IMR-90 (cell line): ENCODE measurements at regions not wholly inside any gene's neighbourhood (a gene's known extent, or its start where the extent isn't known, plus 50 kb on each side); places are given as distances from the start of the nearest gene placed in this dataset.
"Not testable (repeated sequence)": the region's sequence is repeated elsewhere in the genome, so short reads cannot be mapped to it uniquely, and the experiment has no call there.

ENCODE experiments used
- ATAC-seq: fragments of 200-7000 bp; cut with Tn5 transposase; 2 replicates; pipeline ENCODE4 v1.9.1; 2020; ENCODE audit warnings: low read depth, mild to moderate bottlenecking, moderate library complexity
- BruUV-seq: library from RNA; stranded (reverse); fragments of 400-500 nt; replicated peaks from 2 replicates; lab custom pipeline; 2021; lab: Mats Ljungman, UMichigan
- CTCF ChIA-PET: fragments of 300-600 bp; formaldehyde crosslinking; extraction: SDS; loops from one replicate; lab custom pipeline; 2021; ENCODE audit warnings: antibody characterized with exemption; lab: Yijun Ruan, JAX
- POLR2A ChIA-PET: fragments of 300-600 bp; sonication (Branson Sonifier 250); formaldehyde crosslinking; loops from one replicate; lab custom pipeline; 2022; ENCODE audit warnings: antibody characterized with exemption; ENCODE audit not compliant: unreplicated experiment; lab: Charles Lee
- DNase-seq: peaks from one replicate; pipeline ENCODE4 v3.0.0; 2013
- H2AFZ ChIP-seq: replicated peaks from 2 replicates; pipeline ENCODE3; 2013; ENCODE audit warnings: low read length, mild to moderate bottlenecking; ENCODE audit not compliant: poor library complexity
- H2AK5ac ChIP-seq: 2 replicates; pipeline ENCODE4 v1.6.1; 2013; ENCODE audit warnings: low read depth, low read length, inconsistent platforms
- H2AK9ac ChIP-seq: replicated peaks from 2 replicates; pipeline ENCODE3; 2013; ENCODE audit warnings: mild to moderate bottlenecking, low read depth, low read length, moderate library complexity; ENCODE audit not compliant: poor library complexity
- H2BK120ac ChIP-seq: 2 replicates; pipeline ENCODE4 v1.6.1; 2013; ENCODE audit warnings: low read depth, low read length, inconsistent platforms
- H2BK15ac ChIP-seq: 3 replicates; pipeline ENCODE4 v1.6.1; 2013; ENCODE audit warnings: low read depth, low read length, inconsistent platforms
- H2BK20ac ChIP-seq: 2 replicates; pipeline ENCODE4 v1.6.1; 2013; ENCODE audit warnings: low read depth, mild to moderate bottlenecking, inconsistent platforms, low read length, moderate library complexity
- H2BK5ac ChIP-seq: 2 replicates; pipeline ENCODE4 v1.6.1; 2013; ENCODE audit warnings: mild to moderate bottlenecking, low read depth, low read length, inconsistent platforms; ENCODE audit not compliant: poor library complexity, severe bottlenecking
- H3K14ac ChIP-seq: replicated peaks from 2 replicates; pipeline ENCODE4 v1.6.1; 2013; ENCODE audit warnings: low read depth, low read length, inconsistent platforms
- H3K18ac ChIP-seq: 2 replicates; pipeline ENCODE4 v1.6.1; 2013; ENCODE audit warnings: low read depth, low read length, control low read depth
- H3K23ac ChIP-seq: 2 replicates; pipeline ENCODE4 v1.6.1; 2013; ENCODE audit warnings: low read depth, low read length, inconsistent platforms
- H3K27ac ChIP-seq: 2 replicates; pipeline ENCODE4 v1.5.1; 2013; ENCODE audit warnings: mild to moderate bottlenecking, control low read depth, low read length; ENCODE audit not compliant: insufficient read depth
- H3K27me3 ChIP-seq: 2 replicates; pipeline ENCODE4 v1.6.1; 2013; ENCODE audit warnings: low read length; ENCODE audit not compliant: control insufficient read depth, insufficient read depth
- H3K36me3 ChIP-seq: 2 replicates; pipeline ENCODE4 v1.6.1; 2013; ENCODE audit warnings: low read length, mixed read lengths; ENCODE audit not compliant: control insufficient read depth, insufficient read depth
- H3K4ac ChIP-seq: 2 replicates; pipeline ENCODE4 v1.6.1; 2013; ENCODE audit warnings: low read depth, low read length, inconsistent platforms
- H3K4me1 ChIP-seq: 2 replicates; pipeline ENCODE4 v1.6.1; 2013; ENCODE audit warnings: low read length, mixed read lengths; ENCODE audit not compliant: control insufficient read depth, insufficient read depth
- H3K4me2 ChIP-seq: 2 replicates; pipeline ENCODE4 v1.6.1; 2013; ENCODE audit warnings: low read depth, mild to moderate bottlenecking, control low read depth, low read length, moderate library complexity
- H3K4me3 ChIP-seq: 2 replicates; pipeline ENCODE4 v1.5.1; 2013; ENCODE audit warnings: low read depth, mild to moderate bottlenecking, control low read depth, low read length, moderate library complexity; ENCODE audit not compliant: insufficient read depth
- H3K56ac ChIP-seq: 2 replicates; pipeline ENCODE4 v1.6.1; 2013; ENCODE audit warnings: low read length, inconsistent platforms; ENCODE audit not compliant: insufficient read depth; ENCODE audit errors: extremely low read depth
- H3K79me1 ChIP-seq, 2 experiments: 2 replicates each; pipeline ENCODE4 v1.6.1; 2013; ENCODE audit warnings: low read length in 2 of 2, inconsistent platforms in 1 of 2, low read depth in 1 of 2
- H3K9ac ChIP-seq: 2 replicates; pipeline ENCODE4 v1.6.1; 2013; ENCODE audit warnings: low read depth, low read length, control low read depth
- H3K9me1 ChIP-seq: 2 replicates; pipeline ENCODE4 v1.6.1; 2013; ENCODE audit warnings: low read length, inconsistent platforms; ENCODE audit not compliant: insufficient read depth
- H3K9me3 ChIP-seq: 2 replicates; pipeline ENCODE4 v1.6.1; 2013; ENCODE audit warnings: low read length; ENCODE audit not compliant: control insufficient read depth, insufficient read depth
- H4K20me1 ChIP-seq: 2 replicates; pipeline ENCODE4 v1.6.1; 2013; ENCODE audit warnings: low read length, inconsistent platforms; ENCODE audit not compliant: insufficient read depth
- H4K5ac ChIP-seq: 2 replicates; pipeline ENCODE4 v1.6.1; 2013; ENCODE audit warnings: mild to moderate bottlenecking, low read depth, low read length, control low read depth
- H4K8ac ChIP-seq, 2 experiments: 2 replicates each; pipeline ENCODE4 v1.6.1; 2013; ENCODE audit warnings: low read depth in 2 of 2, low read length in 2 of 2, control low read depth in 1 of 2, inconsistent platforms in 1 of 2
- H4K91ac ChIP-seq: 2 replicates; pipeline ENCODE4 v1.6.1; 2013; ENCODE audit warnings: low read depth, low read length, inconsistent platforms; ENCODE audit not compliant: insufficient read depth
- WGBS, 2 experiments: methylation state at CpG; one replicate each; pipeline versions ENCODE4 v1.1.5 to v1.1.7; 2013; ENCODE audit warnings: missing lambda C conversion rate in 2 of 2; ENCODE audit not compliant: insufficient read length in 1 of 2; ENCODE audit errors: extremely low coverage in 2 of 2; 5-methylcytosine and 5-hydroxymethylcytosine counted together
- dilution Hi-C: fragments of 300-500 bp; cut with HindIII; formaldehyde crosslinking; loops from one replicate; pipeline ENCODE4 v1.14.3; 2018; ENCODE audit warnings: low sequenced_read_pairs; ENCODE audit not compliant: unreplicated experiment
- in situ Hi-C: fragments of 300-500 bp; cut with MboI; formaldehyde crosslinking; loops from 3 replicates; pipeline ENCODE4 v1.14.3; 2019; ENCODE audit warnings: low sequenced_read_pairs, inconsistent platforms, mixed read lengths
- intact Hi-C: fragments of 100-400 bp; cut with micrococcal nuclease; formaldehyde crosslinking; loops from 2 replicates; pipeline ENCODE4 v1.10.0; 2022

- DNase-seq, H2AFZ ChIP-seq, POLR2A ChIA-PET, H3K4me1 ChIP-seq, H2BK20ac ChIP-seq, H3K27ac ChIP-seq, H4K8ac ChIP-seq, H2AK9ac ChIP-seq, H2AK5ac ChIP-seq, in situ Hi-C loops, H2BK15ac ChIP-seq, H3K9me1 ChIP-seq, H3K27me3 ChIP-seq, H3K14ac ChIP-seq, dilution Hi-C loops, H2BK120ac ChIP-seq, H3K36me3 ChIP-seq, ATAC-seq, H3K4me2 ChIP-seq, H3K79me1 ChIP-seq, H2BK5ac ChIP-seq, H3K4me3 ChIP-seq, CTCF ChIA-PET, intact Hi-C loops, H3K9me3 ChIP-seq, H3K56ac ChIP-seq, H4K91ac ChIP-seq, BruUV-seq, H4K5ac ChIP-seq, H4K20me1 ChIP-seq, H3K9ac ChIP-seq, H3K23ac ChIP-seq, H3K4ac ChIP-seq, H3K18ac ChIP-seq: not testable (repeated sequence)
- WGBS, 2 experiments, result no CpG with 5 or more reads among the region's 2 CpGs
Observed at GRCh38 chr6:54564188-54564587, 255.9 kb downstream of the TINAG start.
